HUES64 (cell line): ENCODE measurements at regions not wholly inside any gene's neighbourhood (a gene's known extent, or its start where the extent isn't known, plus 50 kb on each side); places are given as distances from the start of the nearest gene placed in this dataset.

ENCODE experiments used
- H3K27ac ChIP-seq: 2 replicates; pipeline ENCODE4 v1.7.0; 2013; ENCODE audit warnings: low read depth, low read length, inconsistent platforms
- H3K27me3 ChIP-seq: 2 replicates; pipeline ENCODE4 v1.6.1; 2013; ENCODE audit warnings: mild to moderate bottlenecking, low read length; ENCODE audit not compliant: insufficient read depth
- H3K36me3 ChIP-seq: 2 replicates; pipeline ENCODE4 v1.6.1; 2013; ENCODE audit warnings: mild to moderate bottlenecking, low read length; ENCODE audit not compliant: insufficient read depth
- H3K4me1 ChIP-seq: 2 replicates; pipeline ENCODE4 v1.6.1; 2013; ENCODE audit warnings: mild to moderate bottlenecking, low read length, moderate library complexity; ENCODE audit not compliant: insufficient read depth
- H3K4me3 ChIP-seq: 2 replicates; pipeline ENCODE4 v1.5.1; 2013; ENCODE audit warnings: mild to moderate bottlenecking, low read length, moderate library complexity
- H3K9ac ChIP-seq: 2 replicates; pipeline ENCODE4 v1.6.1; 2013; ENCODE audit warnings: mild to moderate bottlenecking, low read depth, low read length
- H3K9me3 ChIP-seq: 2 replicates; pipeline ENCODE4 v1.6.1; 2013; ENCODE audit warnings: low read depth, low read length; ENCODE audit not compliant: insufficient read depth
- WGBS: fragments of 150-250, 120-280 bp; methylation state at CpG from one replicate; pipeline ENCODE4 v1.1.7; 2013; ENCODE audit warnings: missing lambda C conversion rate; 5-methylcytosine and 5-hydroxymethylcytosine counted together

- H3K4me3 ChIP-seq: no peak overlapping the region
- H3K9me3 ChIP-seq: no peaks in the 10 kb centered on the region
- no peaks in the 10 kb centered on the region for H3K36me3 ChIP-seq
- 96% methylated on average over 1 of the region's 2 CpGs for WGBS
- no peak overlapping the region for H3K27ac ChIP-seq
- H3K4me1 ChIP-seq: no peaks in the 10 kb centered on the region
- H3K9ac ChIP-seq: no peak overlapping the region
- H3K27me3 ChIP-seq: no peaks in the 10 kb centered on the region
Measured at GRCh38 chr2:150174056-150174805, 313.2 kb downstream of the RND3 start.

- no peak overlapping the region for H3K27ac ChIP-seq
- WGBS: 98% methylated on average over 43 of the region's 43 CpGs
- H3K9ac ChIP-seq: no peak overlapping the region
- 0 out of 2 replicates have a peak, but pooled peaks cover 3% of the 10 kb centered on the region for H3K4me1 ChIP-seq
- H3K9me3 ChIP-seq: no peaks in the 10 kb centered on the region
- no peaks in the 10 kb centered on the region for H3K27me3 ChIP-seq
- no peaks in the 10 kb centered on the region for H3K36me3 ChIP-seq
- H3K4me3 ChIP-seq: no peak overlapping the region
Measured at GRCh38 chr2:150171065-150171548, 316.4 kb downstream of the RND3 start.

- Histone ChIP-seq H3K9me3 (no peaks in the 10 kb centered on the region), H3K4me1 (0 out of 2 replicates have a peak, but pooled peaks cover 3% of the 10 kb centered on the region), H3K4me3 (no peak overlapping the region), H3K9ac (no peak overlapping the region), H3K36me3 (no peaks in the 10 kb centered on the region), H3K27ac (no peak overlapping the region), H3K27me3 (no peaks in the 10 kb centered on the region)
Measured at GRCh38 chr2:150169237-150169629, 318.2 kb downstream of the RND3 start.

- no peaks in the 10 kb centered on the region for H3K36me3 ChIP-seq
- no peak overlapping the region for H3K9ac ChIP-seq
- H3K9me3 ChIP-seq: no peaks in the 10 kb centered on the region
- WGBS: 81% methylated on average over 1 of the region's 1 CpG
- 0 out of 2 replicates have a peak, but pooled peaks cover 3% of the 10 kb centered on the region for H3K4me1 ChIP-seq
- H3K27me3 ChIP-seq: no peaks in the 10 kb centered on the region
- H3K27ac ChIP-seq: no peak overlapping the region
- no peak overlapping the region for H3K4me3 ChIP-seq
Measured at GRCh38 chr2:150168595-150169236, 318.8 kb downstream of the RND3 start.

GRCh38 chr2:150167711-150168110 is 319.8 kb downstream of the RND3 start:
- no peaks in the 10 kb centered on the region for H3K9me3 ChIP-seq
- H3K27ac ChIP-seq: no peak overlapping the region
- no peak overlapping the region for H3K9ac ChIP-seq
- H3K4me1 ChIP-seq: 0 out of 2 replicates have a peak, but pooled peaks cover 3% of the 10 kb centered on the region
- 97% methylated on average over 2 of the region's 2 CpGs for WGBS
- H3K4me3 ChIP-seq: no peak overlapping the region
- no peaks in the 10 kb centered on the region for H3K27me3 ChIP-seq
- H3K36me3 ChIP-seq: no peaks in the 10 kb centered on the region

GRCh38 chr2:150166313-150167051 is 321.0 kb downstream of the RND3 start:
- Histone ChIP-seq H3K9ac (no peak overlapping the region), H3K4me1 (0 out of 2 replicates have a peak, but pooled peaks cover 3% of the 10 kb centered on the region), H3K27ac (no peak overlapping the region), H3K4me3 (no peak overlapping the region), H3K9me3 (no peaks in the 10 kb centered on the region), H3K27me3 (no peaks in the 10 kb centered on the region), H3K36me3 (no peaks in the 10 kb centered on the region)
- WGBS: 93% methylated on average over 6 of the region's 6 CpGs

- no peak overlapping the region for H3K9ac ChIP-seq
- no peaks in the 10 kb centered on the region for H3K9me3 ChIP-seq
- no peaks in the 10 kb centered on the region for H3K27me3 ChIP-seq
- WGBS: 91% methylated on average over 1 of the region's 1 CpG
- H3K4me3 ChIP-seq: no peak overlapping the region
- no peaks in the 10 kb centered on the region for H3K36me3 ChIP-seq
- H3K4me1 ChIP-seq: 0 out of 2 replicates have a peak, but pooled peaks cover 3% of the 10 kb centered on the region
- no peak overlapping the region for H3K27ac ChIP-seq
Measured at GRCh38 chr2:150165988-150166312, 321.5 kb downstream of the RND3 start.

GRCh38 chr2:150165442-150165841 is 322.0 kb downstream of the RND3 start:
- Histone ChIP-seq H3K27me3 (no peaks in the 10 kb centered on the region), H3K36me3 (no peaks in the 10 kb centered on the region), H3K4me3 (no peak overlapping the region), H3K4me1 (0 out of 2 replicates have a peak, but pooled peaks cover 3% of the 10 kb centered on the region), H3K9me3 (no peaks in the 10 kb centered on the region), H3K27ac (no peak overlapping the region), H3K9ac (no peak overlapping the region)
- 92% methylated on average over 6 of the region's 6 CpGs for WGBS

- Histone ChIP-seq H3K27ac (no peak overlapping the region), H3K27me3 (no peaks in the 10 kb centered on the region), H3K4me3 (no peak overlapping the region), H3K36me3 (no peaks in the 10 kb centered on the region), H3K9ac (no peak overlapping the region), H3K9me3 (no peaks in the 10 kb centered on the region), H3K4me1 (no peaks in the 10 kb centered on the region)
- 95% methylated on average over 6 of the region's 6 CpGs for WGBS
Measured at GRCh38 chr2:150162241-150162942, 325.1 kb downstream of the RND3 start.

GRCh38 chr2:150160058-150160457 is 327.4 kb downstream of the RND3 start:
- no peaks in the 10 kb centered on the region for H3K27me3 ChIP-seq
- no peak overlapping the region for H3K9ac ChIP-seq
- 91% methylated on average over 6 of the region's 6 CpGs for WGBS
- no peak overlapping the region for H3K4me3 ChIP-seq
- H3K36me3 ChIP-seq: no peaks in the 10 kb centered on the region
- no peaks in the 10 kb centered on the region for H3K4me1 ChIP-seq
- no peaks in the 10 kb centered on the region for H3K9me3 ChIP-seq
- no peak overlapping the region for H3K27ac ChIP-seq

GRCh38 chr2:150159300-150159699 is 328.2 kb downstream of the RND3 start:
- no peaks in the 10 kb centered on the region for H3K4me1 ChIP-seq
- no peaks in the 10 kb centered on the region for H3K27me3 ChIP-seq
- H3K9me3 ChIP-seq: no peaks in the 10 kb centered on the region
- H3K27ac ChIP-seq: no peak overlapping the region
- no peak overlapping the region for H3K9ac ChIP-seq
- 93% methylated on average over 4 of the region's 4 CpGs for WGBS
- H3K36me3 ChIP-seq: no peaks in the 10 kb centered on the region
- no peak overlapping the region for H3K4me3 ChIP-seq
